ENCODE measurements at regions not wholly inside any gene's neighbourhood (a gene's known extent, or its start where the extent isn't known, plus 50 kb on each side); places are given as distances from the start of the nearest gene placed in this dataset.

DNA sequence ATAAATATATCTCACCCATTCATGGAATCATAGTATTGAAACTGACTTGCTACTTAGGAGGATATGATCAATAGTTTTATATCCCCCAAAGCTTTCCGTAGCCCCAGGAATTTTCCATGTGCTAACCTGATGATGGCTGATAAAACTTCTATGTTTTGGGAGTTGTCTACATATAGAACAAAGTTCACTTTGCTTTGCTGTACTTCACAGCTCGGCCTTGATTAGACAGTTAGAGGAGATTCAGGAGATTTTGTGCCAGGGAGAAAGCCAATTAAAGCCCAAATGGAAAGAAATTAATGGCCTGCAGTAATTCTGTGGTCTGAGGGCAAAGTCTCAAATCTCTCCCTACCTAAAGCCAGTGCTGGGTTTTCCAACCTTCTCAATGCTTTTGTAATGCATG, 114.9 kb upstream of the SLC34A2 start:
- no peak for TF ChIP-seq CTCF (IDR thresholded peaks at IDR 0.05; ENCODE audit: insufficient read depth, low read length, poor library complexity, severe bottlenecking)
- no peak for TF ChIP-seq EZH2phosphoT487 (conservative IDR thresholded peaks at IDR 0.05; ENCODE audit: low read length)
